KMS-11 (cell line): ENCODE measurements at regions not wholly inside any gene's neighbourhood (a gene's known extent, or its start where the extent isn't known, plus 50 kb on each side); places are given as distances from the start of the nearest gene placed in this dataset.

Source experiments
- H2AFZ ChIP-seq: fragments of 200-600 bp; sonication (generic); 2 replicates; pipeline ENCODE4 v1.6.1; 2016; ENCODE audit warnings: antibody characterized with exemption, mixed run types, low read depth
- H3K27ac ChIP-seq: fragments of 200-600 bp; sonication (generic); 2 replicates; pipeline ENCODE4 v1.6.1; 2016; ENCODE audit warnings: mild to moderate bottlenecking, mixed run types
- H3K27me3 ChIP-seq: fragments of 200-600 bp; sonication (generic); 2 replicates; pipeline ENCODE4 v1.6.1; 2017; ENCODE audit warnings: mild to moderate bottlenecking, low read depth, mixed run types, moderate library complexity; ENCODE audit not compliant: insufficient read depth
- H3K36me3 ChIP-seq: fragments of 200-600 bp; sonication (generic); 2 replicates; pipeline ENCODE4 v1.6.1; 2017; ENCODE audit warnings: mild to moderate bottlenecking, mixed run types; ENCODE audit not compliant: insufficient read depth
- H3K4me1 ChIP-seq: fragments of 200-600 bp; sonication (generic); 2 replicates; pipeline ENCODE4 v1.6.1; 2016; ENCODE audit warnings: mild to moderate bottlenecking, low read depth, mixed run types; ENCODE audit not compliant: poor library complexity, severe bottlenecking
- H3K4me2 ChIP-seq: fragments of 200-600 bp; sonication (generic); 2 replicates; pipeline ENCODE4 v1.7.0; 2016; ENCODE audit warnings: mild to moderate bottlenecking, mixed run types
- H3K4me3 ChIP-seq: fragments of 200-600 bp; sonication (generic); IDR thresholded peaks from 2 replicates; pipeline ENCODE4 v1.6.1; 2017; ENCODE audit warnings: low read depth, low read length, mixed read lengths; ENCODE audit not compliant: insufficient read depth
- H3K79me2 ChIP-seq: fragments of 200-600 bp; sonication (generic); 2 replicates; pipeline ENCODE4 v1.6.1; 2016; ENCODE audit warnings: low read depth, mixed run types; ENCODE audit not compliant: insufficient read depth
- H3K9ac ChIP-seq: fragments of 200-600 bp; sonication (generic); 2 replicates; pipeline ENCODE4 v1.6.1; 2016; ENCODE audit warnings: mild to moderate bottlenecking, mixed run types
- H4K20me1 ChIP-seq: fragments of 200-600 bp; sonication (generic); 2 replicates; pipeline ENCODE4 v1.6.1; 2016; ENCODE audit warnings: mild to moderate bottlenecking, mixed run types; ENCODE audit not compliant: insufficient read depth
- TF ChIP-seq, protein P1 (sequence below): fragments of 200-600 bp; sonication (generic); conservative IDR thresholded peaks from 2 replicates; pipeline ENCODE4 v1.6.1; 2017; ENCODE audit warnings: low read depth, mild to moderate bottlenecking, antibody characterized with exemption, low read length, moderate library complexity, mixed read lengths

DNA sequence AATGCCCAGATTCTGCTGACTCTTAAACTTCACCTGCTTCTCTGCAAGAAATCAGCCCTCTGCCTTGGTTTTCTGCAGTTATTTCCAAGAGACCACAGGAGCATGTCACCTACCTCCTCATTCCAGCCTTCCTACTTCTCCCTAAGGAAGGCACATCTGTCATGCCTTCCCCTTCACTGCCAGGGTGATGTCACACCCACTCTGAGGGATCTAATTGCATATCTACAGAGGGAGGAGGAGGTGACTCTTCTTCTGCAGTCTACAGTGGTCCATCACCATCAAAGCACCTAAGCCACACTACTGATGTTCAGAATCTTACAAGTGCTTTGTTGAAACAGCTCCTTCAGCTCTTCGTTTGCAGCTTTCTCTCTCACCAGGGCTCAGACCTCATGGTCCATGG, 275.5 kb downstream of the FGFR2 start:
- Histone ChIP-seq H3K9ac (no peak overlapping the region), H3K4me2 (no peak overlapping the region), H3K79me2 (no peaks in the 10 kb centered on the region), H3K27ac (no peak overlapping the region), H3K4me3 (no peak overlapping the region), H2AFZ (no peak overlapping the region), H4K20me1 (no peaks in the 10 kb centered on the region), H3K4me1 (no peaks in the 10 kb centered on the region), H3K36me3 (no peaks in the 10 kb centered on the region), H3K27me3 (no peaks in the 10 kb centered on the region)
- TF ChIP-seq, protein P1, sequence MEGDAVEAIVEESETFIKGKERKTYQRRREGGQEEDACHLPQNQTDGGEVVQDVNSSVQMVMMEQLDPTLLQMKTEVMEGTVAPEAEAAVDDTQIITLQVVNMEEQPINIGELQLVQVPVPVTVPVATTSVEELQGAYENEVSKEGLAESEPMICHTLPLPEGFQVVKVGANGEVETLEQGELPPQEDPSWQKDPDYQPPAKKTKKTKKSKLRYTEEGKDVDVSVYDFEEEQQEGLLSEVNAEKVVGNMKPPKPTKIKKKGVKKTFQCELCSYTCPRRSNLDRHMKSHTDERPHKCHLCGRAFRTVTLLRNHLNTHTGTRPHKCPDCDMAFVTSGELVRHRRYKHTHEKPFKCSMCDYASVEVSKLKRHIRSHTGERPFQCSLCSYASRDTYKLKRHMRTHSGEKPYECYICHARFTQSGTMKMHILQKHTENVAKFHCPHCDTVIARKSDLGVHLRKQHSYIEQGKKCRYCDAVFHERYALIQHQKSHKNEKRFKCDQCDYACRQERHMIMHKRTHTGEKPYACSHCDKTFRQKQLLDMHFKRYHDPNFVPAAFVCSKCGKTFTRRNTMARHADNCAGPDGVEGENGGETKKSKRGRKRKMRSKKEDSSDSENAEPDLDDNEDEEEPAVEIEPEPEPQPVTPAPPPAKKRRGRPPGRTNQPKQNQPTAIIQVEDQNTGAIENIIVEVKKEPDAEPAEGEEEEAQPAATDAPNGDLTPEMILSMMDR = no peak

DNA sequence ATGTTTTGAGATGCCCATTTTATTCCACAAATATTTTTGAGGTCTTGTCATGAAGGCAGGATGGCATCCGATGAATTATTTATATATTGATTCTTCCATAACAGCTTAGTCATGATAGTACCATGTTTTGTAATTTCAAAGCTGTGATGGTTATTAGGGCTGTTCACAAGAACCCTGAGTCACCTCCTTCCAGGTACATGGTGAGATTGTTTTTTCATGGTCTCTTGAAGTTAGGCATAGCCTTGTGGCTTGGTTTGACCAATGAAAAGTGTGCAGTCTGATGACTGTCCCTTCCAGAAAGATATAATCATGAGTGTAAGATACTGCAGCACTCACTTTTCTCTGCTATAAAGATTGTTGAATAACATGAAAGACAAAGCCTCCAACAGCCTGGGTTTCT, 274.8 kb downstream of the FGFR2 start:
- Histone ChIP-seq H3K9ac (no peak overlapping the region), H2AFZ (no peak overlapping the region), H3K4me1 (no peaks in the 10 kb centered on the region), H3K27me3 (no peaks in the 10 kb centered on the region), H3K27ac (no peak overlapping the region), H3K4me2 (no peak overlapping the region), H3K4me3 (no peak overlapping the region), H3K36me3 (no peaks in the 10 kb centered on the region), H4K20me1 (no peaks in the 10 kb centered on the region), H3K79me2 (no peaks in the 10 kb centered on the region)
- TF ChIP-seq, protein P1 = no peak

DNA sequence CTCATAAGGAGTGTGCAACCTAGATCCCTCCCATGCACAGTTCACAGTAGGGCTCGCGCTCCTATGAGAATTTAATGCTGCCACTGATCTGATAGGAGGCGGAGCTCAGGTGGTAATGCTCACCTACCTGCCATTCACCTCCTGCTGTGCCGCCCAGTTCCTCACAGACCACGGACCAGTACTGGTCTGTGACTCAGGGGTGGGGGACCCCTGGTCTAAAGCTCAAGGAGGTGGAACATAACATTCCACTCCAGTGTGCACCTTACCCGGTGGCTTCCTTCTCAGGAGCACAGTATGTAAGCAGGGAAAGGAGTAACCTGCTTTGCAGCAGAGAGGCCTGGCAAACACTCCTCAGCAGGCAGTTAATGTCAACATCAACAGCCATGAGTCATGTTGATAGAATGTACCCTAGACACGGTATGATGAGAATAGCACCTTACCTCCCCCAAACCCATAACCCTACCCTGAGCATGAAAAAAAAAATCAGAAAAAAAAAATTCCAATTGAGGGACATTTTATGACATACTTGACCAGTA, 273.5 kb downstream of the FGFR2 start:
- Histone ChIP-seq H3K27ac (no peak overlapping the region), H4K20me1 (no peaks in the 10 kb centered on the region), H3K27me3 (no peaks in the 10 kb centered on the region), H3K36me3 (no peaks in the 10 kb centered on the region), H2AFZ (no peak overlapping the region), H3K4me2 (no peak overlapping the region), H3K4me1 (no peaks in the 10 kb centered on the region), H3K79me2 (no peaks in the 10 kb centered on the region), H3K9ac (no peak overlapping the region), H3K4me3 (no peak overlapping the region)
- TF ChIP-seq, protein P1 = no peak

DNA sequence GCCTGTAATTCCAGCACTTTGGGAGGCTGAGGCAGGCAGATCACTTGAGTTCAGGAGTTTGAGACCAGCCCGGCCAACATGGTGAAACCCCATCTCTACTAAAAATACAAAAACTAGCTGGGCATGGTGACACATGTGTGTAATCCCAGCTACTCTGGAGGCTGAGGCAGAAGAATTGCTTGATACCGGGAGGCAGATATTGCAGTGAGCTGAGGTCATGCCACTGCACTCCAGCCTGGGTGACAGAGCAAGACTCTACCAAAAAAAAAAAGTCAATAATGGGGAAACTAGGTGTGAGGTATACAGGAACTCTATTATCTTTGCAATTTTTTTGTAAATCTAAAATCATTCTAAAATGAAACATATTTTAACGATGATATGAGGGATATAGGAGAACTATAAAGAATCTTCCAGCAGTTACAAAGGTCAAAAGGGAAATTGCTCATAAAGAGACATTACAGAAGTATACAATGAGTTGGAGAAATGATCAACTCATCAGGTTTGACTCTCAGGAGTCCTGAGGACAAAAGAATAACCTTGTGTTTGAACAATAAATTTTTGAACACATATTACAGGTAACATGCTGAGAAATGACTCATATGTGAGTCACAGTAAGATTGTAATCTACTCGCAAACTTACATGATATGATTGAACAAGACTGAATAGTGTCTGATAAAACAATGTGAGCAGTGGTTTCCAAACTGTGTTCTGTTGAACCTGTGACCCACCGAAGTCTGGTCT, 272.6 kb downstream of the FGFR2 start:
- H3K4me1 ChIP-seq = no peaks in the 10 kb centered on the region
- no peak overlapping the region for H3K4me2 ChIP-seq
- H3K79me2 ChIP-seq = no peaks in the 10 kb centered on the region
- H3K27me3 ChIP-seq = no peaks in the 10 kb centered on the region
- H2AFZ ChIP-seq = no peak overlapping the region
- H3K27ac ChIP-seq = no peak overlapping the region
- no peaks in the 10 kb centered on the region for H4K20me1 ChIP-seq
- H3K36me3 ChIP-seq = no peaks in the 10 kb centered on the region
- H3K9ac ChIP-seq = no peak overlapping the region
- TF ChIP-seq, protein P1 = no peak
- no peak overlapping the region for H3K4me3 ChIP-seq
